RWPE1 (cell line): ENCODE measurements at regions not wholly inside any gene's neighbourhood (a gene's known extent, or its start where the extent isn't known, plus 50 kb on each side); places are given as distances from the start of the nearest gene placed in this dataset.

Experiments
- CTCF ChIA-PET: fragments of 350-600 bp; sonication (Branson Sonifier 250); formaldehyde crosslinking; extraction: SDS; loops from one replicate; lab custom pipeline; 2021; lab: Yijun Ruan, JAX
- POLR2A ChIA-PET: fragments of 400-600 bp; formaldehyde crosslinking; extraction: SDS; loops from one replicate; lab custom pipeline; 2020; ENCODE audit warnings: antibody characterized with exemption; ENCODE audit not compliant: low non-redundant PET; lab: Yijun Ruan, JAX
- DNase-seq: peaks from one replicate; pipeline ENCODE4 v3.0.0; 2012; ENCODE audit warnings: low spot score
- H3K27ac ChIP-seq: fragments of 450-650 bp; 2 replicates; pipeline ENCODE4 v1.5.1; 2017
- TF ChIP-seq, protein P1 (sequence below): fragments of 450-650 bp; conservative IDR thresholded peaks from 2 replicates; pipeline ENCODE4 v1.5.1; 2017; ENCODE audit warnings: low read depth, mild to moderate bottlenecking

DNA sequence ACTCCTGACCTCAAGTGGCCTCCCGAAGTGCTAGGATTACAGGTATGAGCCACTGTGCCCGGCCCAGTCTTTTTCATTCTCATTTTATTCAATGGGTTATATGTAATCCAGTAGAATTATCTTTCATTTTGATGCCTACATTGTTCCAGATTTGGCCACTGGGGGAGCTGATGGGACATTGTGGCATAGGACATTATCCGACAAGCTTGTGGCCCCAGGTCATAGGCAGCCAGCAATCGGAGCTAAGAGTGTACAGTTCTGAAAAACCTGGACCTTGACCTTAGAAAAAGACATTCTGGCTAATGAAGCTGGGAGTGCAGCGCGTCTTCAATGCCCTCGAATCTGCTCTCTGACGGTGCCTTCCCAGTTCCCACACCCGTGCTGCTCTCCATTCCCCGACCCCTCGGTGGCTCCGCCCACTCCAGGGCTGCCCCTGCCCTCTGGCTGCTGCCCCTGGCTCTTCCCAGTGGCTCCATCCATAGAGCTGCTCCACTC, 108.7 kb downstream of the TEX29 start:
- ChIA-PET CTCF (interaction anchor here (0.6 to 1.6 kb wide), 6 partner anchors 10 to 364 kb away, joined by 3 to 5 read pairs (median 4); no protein-coding TSS in a partner anchor), POLR2A (no interaction called here)
- DNase-seq = peak; percentile 39
- no peak overlapping the region for H3K27ac ChIP-seq
- TF ChIP-seq, protein P1, sequence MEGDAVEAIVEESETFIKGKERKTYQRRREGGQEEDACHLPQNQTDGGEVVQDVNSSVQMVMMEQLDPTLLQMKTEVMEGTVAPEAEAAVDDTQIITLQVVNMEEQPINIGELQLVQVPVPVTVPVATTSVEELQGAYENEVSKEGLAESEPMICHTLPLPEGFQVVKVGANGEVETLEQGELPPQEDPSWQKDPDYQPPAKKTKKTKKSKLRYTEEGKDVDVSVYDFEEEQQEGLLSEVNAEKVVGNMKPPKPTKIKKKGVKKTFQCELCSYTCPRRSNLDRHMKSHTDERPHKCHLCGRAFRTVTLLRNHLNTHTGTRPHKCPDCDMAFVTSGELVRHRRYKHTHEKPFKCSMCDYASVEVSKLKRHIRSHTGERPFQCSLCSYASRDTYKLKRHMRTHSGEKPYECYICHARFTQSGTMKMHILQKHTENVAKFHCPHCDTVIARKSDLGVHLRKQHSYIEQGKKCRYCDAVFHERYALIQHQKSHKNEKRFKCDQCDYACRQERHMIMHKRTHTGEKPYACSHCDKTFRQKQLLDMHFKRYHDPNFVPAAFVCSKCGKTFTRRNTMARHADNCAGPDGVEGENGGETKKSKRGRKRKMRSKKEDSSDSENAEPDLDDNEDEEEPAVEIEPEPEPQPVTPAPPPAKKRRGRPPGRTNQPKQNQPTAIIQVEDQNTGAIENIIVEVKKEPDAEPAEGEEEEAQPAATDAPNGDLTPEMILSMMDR = peak; percentile 38

DNA sequence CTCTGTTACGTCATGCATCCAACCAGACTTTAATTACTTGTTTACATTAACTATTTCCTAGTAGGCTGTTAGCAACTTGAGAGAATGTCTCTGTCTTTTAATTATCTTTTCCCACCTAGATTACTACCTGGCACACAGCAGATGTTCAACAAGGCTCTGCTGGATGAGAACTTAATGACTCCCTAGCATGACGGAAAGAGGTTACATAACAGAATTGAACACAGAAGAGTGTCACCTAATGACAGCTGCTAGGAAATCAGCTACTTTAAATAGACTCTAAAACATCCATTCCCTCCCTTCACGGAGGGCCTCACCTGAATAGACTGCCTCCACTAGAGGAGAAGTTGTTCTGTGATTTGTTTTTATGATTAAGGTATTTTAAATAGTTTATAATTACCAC, 110.8 kb downstream of the TEX29 start:
- no peak for DNase-seq
- CTCF ChIA-PET = no interaction called here
- H3K27ac ChIP-seq = no peak overlapping the region
- TF ChIP-seq, protein P1 = no peak
- POLR2A ChIA-PET = no interaction called here

DNA sequence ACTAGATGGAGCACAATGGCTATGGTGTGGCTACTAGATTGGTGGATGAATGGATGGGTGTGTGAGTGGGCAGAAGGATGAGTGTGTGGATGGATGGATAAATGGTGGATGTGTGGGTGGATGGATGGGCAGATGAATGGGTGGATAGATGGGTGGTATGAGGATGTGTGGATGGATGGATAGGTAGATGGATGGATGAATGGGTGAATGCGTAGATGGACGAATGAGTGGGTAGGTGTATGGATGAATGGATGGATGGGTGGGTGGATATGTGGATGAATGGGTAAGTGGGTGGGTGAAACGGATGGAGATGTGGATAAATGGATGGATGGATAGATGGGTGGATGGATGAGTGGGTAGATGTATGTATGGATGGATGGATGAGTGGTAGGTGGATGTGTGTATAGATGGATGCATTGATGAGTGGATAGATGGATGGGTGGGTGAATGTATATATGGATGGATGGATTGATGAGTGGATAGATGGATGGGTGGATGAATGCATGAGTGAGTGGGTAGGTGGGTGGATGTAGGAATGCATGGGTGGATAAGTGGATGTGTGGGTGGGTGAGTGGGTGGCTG, 114.2 kb downstream of the TEX29 start:
- TF ChIP-seq, protein P1 = no peak
- CTCF ChIA-PET = no interaction called here
- POLR2A ChIA-PET = no interaction called here

DNA sequence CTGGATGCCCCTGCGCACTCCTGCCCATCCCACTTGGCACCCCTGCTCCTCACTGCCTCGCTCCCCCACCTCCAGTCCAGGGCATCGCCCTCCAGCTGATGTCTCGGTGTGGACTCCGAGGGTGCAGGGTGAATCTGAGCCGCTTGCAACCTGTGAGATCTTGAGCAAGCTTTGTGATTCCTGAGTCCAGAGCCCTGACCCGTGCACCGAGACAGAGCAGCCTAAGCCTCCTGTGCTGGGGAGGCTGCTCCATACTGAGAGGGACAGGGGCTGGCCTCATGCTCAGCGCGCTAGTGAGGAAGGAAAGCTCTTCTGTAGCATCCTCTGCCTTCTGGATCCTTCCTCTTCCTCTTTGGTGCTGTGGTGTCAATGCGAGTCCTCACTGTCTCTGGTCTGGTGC, 116.0 kb downstream of the TEX29 start:
- TF ChIP-seq, protein P1 = no peak
- no peak for DNase-seq
- POLR2A ChIA-PET = no interaction called here
- H3K27ac ChIP-seq = no peak overlapping the region
- CTCF ChIA-PET = no interaction called here

More for the DNA sequence above, 114.2 kb downstream of the TEX29 start:
- H3K27ac ChIP-seq = no peak overlapping the region
- no peak for DNase-seq

DNA sequence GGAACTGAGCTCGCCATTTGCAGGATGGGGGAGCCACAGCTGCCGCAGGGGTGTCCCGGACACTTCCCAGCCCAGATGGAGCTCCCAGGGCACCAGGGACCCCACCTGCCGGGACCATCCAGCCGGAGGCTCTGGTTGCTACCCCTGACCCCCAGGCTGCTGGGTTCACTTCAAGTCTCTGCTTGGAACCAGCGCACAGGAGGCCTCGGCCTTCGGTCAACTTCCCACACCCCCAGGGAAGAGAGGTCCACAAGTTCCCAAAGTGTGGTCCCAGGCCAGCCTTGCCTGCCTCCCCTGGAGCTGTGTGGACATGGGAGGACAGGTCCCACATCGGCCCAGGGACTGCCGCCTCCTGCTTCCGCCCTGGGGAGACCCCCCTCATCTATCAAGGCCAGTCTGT, 117.0 kb downstream of the TEX29 start:
- CTCF ChIA-PET = no interaction called here
- POLR2A ChIA-PET = no interaction called here
- TF ChIP-seq, protein P1 = no peak
- H3K27ac ChIP-seq = no peak overlapping the region
- no peak for DNase-seq

DNA sequence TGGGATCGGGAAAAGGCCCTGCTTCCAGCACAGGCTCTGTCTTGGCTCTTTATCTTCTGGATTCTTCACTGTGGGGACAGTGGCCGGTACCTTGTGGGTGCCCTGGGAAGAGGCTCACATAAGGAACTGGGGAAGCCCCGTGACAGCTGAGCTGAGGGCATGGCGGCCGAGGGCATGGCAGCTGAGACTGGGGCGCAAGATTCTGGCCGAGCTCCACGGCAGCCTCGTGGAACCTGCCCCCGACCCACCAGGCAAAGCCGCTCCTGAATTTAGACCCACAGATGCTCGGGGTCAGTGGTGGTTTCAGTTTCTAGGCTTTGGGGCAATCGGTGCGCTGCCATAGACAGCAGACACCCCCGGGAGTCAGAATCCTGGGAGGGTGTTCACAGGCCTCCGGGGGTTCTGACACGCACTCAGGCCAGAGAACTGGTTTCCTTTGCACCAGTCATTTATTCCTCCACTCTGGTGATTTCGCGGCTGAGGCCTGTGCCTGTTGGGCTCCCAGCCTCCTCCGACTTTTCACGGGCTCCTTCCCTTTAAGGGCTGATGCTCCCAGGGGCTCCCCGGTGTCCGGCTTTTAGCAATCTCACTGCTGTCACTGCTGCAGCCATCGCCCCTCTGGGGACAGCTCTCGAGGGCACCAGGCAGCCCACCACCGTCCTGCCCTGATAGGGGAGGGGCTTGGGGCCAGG, 117.6 kb downstream of the TEX29 start:
- CTCF ChIA-PET = interaction anchor here (0.6 to 1.2 kb wide), 3 partner anchors 9 to 382 kb away, joined by 4 to 5 read pairs (median 4); no protein-coding TSS in a partner anchor
- no peak overlapping the region for H3K27ac ChIP-seq
- TF ChIP-seq, protein P1 = no peak
- DNase-seq = no peak
- POLR2A ChIA-PET = no interaction called here
